GM19238 (cell line): ENCODE measurements at regions not wholly inside any gene's neighbourhood (a gene's known extent, or its start where the extent isn't known, plus 50 kb on each side); places are given as distances from the start of the nearest gene placed in this dataset.
"Not testable (repeated sequence)": the region's sequence is repeated elsewhere in the genome, so short reads cannot be mapped to it uniquely, and the experiment has no call there.

Experiments used
- DNase-seq: peaks from one replicate; pipeline ENCODE4 v3.0.0; 2011; ENCODE audit warnings: low spot score; ENCODE audit not compliant: insufficient read length

DNA sequence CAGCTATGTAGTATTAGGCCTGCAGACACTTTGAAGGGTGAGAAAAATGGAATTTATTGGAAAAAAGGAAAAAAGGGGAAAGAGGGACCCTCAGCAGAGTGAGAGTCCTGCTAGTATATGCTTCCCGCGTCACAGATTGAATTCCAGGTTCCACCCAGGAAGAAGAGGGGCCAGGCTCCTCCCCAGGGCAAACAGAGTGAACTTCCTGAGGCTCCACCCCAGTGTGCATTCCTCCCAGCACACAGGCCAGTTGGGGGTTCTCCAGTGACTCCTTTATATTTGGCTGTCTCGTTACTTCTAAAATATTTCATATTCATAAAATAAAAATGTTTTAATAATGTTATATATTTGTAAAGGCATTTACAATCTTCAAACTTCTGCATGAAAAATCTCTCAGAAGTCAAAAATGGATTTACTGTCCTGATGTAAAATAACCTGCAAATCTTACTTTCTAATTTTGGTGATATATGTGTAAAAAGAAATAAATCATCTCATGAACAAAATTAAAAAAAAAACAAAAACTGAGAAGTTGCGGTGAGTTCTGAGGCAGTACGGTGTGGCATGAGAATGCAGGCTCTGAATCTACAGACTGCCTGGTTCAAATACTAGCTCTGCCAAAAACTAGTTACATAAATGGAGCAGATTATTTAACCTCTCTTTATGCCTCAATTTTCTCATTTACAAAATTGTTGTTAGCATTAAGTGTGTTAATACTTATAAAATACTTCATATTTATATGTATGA is 175.8 kb upstream of the P2RY1 start:
- no peak for DNase-seq

DNA sequence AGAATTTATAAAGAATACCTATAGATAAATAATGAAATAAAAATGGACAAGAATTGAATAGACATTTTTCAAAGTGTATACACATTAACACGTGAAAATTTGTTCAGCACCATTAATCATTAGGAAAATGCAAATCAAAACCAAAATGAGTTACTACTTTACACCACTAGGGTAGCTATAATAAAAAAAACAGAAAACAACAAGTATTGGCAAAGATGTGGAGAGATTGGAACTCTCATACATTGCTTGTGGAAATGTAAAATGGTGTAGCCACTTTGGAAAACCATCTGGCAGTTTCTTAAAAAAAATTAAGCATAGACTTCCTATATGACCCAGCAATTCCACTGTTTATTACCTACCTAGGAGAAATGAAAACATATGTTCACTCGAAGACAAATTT is 172.8 kb upstream of the P2RY1 start:
- DNase-seq: no peak

DNA sequence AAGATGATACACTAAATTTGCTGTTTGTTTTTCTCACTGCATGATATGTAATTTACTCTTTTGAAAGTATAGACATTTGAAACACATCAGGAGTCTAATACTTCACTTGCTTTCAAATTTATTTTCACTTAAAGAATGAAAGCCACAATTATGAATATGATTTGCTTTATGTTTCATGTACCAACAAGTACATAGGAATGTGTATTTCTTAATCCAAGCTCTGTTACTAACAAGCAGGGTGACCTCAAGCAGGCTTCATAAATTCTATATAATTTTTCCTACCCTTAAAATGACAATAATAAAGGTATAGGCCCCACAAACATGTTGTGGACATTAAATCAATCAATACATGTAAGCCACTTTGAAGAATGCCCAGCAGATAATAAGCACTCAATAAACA is 170.2 kb upstream of the P2RY1 start:
- DNase-seq: no peak

DNA sequence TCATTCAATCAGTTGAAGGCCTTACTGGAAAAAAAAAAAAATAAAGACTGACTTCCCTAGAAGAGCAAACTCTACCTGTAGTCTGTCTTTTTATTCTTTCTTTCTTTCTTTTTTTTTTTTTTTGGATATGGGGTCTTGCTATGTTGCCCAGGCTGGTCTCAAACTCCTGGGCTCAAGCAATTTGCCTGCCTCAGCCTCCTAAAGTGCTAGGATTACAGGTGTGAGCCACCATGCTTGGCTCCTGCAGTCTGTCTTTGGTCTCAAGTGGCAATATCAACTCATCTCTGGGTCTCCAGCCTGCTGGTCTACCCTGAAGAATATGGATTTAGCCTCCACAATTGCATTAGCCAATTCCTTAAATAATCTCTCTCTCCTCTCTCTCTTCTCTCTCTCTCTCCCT is 167.7 kb upstream of the P2RY1 start:
- no peak for DNase-seq

DNA sequence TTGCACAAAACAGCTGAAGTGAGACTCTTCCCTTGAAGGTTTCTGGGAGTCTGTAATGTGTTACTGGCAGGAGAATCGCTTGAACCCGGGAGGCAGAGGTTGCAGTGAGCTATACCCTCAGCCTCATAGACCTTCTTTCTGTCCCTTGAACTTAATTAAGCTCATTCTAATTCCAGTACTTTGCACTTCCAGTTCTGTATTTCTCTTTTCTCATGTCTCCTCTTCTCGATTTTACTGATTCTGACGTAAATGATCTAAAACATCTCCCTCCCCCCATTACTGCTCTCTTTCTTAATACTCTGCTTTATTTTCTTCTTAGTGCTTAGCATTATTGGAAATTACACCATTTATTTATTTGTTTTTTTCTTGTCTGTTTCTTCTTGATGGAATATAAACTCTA is 165.4 kb upstream of the P2RY1 start:
- no peak for DNase-seq

DNA sequence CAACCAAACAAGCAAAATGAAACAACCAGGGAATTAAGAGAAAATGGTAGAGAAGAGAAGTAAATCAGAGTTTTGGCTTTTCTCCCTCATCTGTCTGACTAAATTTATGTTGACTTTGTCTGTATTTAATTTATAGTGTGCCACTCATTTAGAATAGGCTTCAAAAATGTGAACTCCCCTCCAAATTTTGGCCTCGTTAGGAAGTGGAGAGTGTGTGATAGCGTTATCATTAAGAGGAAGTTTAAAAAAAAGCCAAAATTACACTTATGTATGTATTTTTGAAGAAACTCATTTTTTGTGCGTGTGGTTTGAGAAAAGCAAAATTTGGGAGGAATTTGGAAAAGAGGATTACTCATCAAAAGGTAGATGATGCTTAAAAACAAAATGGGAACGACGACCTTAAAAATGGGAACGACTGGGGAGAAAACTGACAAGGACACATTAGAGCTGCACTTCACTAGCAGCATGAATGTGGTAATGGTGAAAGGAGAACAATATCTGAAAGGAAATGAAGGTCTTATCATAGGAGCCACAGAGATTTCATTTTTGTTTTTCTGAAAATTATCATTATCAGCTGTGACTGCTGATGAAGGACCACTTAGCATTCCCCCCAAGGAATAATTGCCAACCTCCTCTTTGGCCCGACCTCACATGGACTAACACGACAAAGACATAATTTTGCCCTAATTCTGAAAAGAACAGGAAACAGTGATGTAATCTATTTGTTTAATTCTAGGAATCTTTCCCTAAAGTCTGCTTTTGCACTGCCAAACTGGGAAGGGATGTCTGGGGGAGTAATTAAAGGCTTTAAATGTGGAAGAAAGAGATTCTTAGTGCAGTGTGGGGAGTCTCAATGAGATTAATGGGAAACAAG is 163.2 kb upstream of the P2RY1 start:
- no peak for DNase-seq

DNA sequence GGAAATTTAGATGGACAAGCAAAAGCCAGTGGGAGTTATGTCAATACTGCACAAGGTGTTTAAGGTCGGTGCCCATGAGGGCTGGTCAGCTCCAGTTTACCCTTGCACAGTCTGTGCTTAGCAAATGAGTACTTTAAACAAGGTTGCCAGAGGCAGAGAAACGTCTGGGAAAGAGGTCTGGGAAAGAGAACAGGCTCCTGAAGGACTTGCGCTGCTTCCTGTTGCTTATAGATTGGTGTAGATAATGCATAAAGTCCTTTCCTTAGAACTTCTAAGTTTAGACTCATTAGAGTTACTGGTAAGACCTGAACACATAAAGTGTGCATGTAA is 162.6 kb upstream of the P2RY1 start:
- DNase-seq: no peak

DNA sequence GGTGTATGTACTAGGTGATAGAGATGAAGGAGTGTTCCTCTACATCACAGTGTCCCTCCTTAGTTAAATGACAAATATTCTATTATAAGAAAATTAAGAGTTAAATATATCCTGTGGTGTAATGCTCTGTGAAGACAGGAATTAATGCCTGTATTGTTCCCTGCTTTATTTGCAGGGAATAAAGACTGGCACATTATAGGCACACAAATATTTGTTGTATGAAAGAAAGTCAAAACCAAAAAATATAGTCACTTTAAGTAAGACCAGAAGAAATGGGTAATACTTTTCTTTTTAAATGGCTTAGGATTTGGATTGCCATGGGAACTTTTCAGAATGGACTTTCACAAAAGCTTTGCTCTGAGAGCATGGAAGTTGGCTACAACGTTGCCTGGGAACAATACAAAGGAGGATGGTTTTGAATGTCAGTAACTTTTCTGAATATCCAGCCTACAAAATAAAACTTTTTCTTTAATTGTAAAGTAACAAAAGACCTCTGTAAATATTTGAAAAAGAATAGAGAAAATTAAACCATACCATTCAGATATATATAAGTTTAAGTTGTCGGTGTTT is 158.0 kb upstream of the P2RY1 start:
- no peak for DNase-seq

DNA sequence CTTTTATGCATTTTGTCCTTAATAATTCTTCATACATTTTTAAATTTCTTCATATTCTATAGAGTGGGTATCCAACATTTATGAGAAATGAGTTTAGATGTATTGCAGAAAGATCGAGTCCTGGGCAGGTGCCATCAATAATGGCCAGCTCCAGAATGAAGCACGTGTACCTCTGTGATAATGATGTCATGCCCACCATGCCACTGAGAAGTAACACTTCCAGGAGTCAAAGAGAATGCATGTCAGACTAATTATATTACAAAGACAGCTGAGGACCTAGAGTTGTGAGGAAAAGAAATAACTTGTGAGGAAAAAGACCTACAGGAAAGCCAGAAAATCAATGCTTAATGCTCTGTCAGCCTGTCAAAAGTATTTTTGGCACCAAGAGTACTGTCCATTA is 157.4 kb upstream of the P2RY1 start:
- no peak for DNase-seq

DNA sequence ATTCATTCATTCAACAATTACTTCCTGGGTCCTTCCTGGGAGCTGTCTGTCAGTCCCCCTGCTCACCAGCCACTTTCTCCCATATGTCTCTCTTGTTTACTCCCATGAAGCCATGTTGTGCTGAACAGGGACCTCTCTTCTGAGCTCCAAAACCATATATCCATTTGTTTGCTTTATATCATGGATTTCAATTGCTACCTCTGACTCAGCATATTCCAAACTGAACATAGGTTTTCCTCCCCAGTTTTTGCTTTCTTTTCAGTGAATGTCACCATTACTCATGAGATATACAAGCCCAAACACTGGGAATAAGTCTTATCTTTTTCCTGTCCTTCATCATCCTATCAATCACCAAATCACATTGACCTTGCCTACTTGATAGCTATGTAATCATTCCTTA is 152.5 kb upstream of the P2RY1 start:
- DNase-seq: no peak

DNA sequence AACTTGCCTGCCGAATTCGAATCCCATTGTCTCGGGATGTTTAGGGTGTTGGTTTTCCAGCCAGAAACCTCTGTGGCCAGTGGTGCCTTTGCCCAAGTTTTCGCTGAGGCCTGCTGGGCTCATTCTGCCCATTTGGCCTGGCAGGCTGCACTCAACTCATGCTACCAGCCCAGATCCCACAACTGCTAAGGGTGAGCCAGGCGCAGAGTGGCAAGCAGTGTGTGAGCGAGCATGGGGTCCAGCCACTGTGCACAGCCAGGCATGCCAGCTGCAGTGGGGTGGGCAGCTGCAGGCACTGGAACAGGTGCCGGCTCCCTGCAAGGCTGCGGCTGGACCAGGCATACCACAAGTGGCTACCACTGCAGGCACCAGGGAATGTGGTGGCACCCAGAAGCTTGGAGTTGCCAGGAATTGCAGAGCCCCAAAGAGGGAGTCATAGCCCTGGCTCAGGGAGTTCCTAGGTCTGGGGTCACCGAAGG is 151.4 kb upstream of the P2RY1 start:
- DNase-seq: no peak

DNA sequence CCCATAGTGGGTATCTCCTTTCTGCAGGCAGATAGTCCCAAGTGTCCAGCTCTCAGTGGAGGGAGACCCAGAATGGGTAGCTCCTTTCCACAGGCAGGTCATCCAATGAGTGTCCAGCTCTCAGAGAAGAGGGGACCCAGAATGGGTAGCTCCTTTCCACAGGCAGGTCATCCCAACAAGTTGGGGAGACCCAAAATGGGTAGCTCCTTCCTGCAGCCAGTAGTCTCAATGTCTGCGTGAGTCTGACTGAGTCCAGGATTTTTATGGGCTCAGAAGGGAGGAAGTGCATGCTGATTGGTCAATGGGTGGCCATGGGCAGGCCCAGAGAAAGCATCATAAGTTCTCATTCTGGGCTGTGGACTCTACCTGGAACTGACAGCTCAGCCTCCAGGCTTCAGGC is 150.7 kb upstream of the P2RY1 start:
- no peak for DNase-seq

DNA sequence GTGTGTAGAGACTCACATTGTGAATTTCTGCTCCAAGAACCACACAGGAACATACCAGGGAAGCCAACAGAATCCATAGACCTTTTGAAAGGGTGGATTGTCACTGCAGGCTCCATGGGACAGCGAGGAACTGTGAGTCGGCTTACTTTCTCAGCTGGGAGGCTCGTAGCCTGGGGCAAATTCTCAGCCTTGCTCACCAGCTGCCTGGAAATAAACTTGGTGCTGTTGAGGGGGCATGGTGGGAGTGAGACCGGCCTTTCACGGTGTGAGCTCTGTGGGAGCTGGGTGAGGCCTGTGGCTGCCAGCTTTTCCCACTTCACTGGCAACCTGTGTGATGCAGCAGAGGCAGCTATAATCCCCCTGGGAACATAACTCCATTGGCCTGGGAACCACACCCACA is 146.6 kb upstream of the P2RY1 start:
- DNase-seq: no peak

DNA sequence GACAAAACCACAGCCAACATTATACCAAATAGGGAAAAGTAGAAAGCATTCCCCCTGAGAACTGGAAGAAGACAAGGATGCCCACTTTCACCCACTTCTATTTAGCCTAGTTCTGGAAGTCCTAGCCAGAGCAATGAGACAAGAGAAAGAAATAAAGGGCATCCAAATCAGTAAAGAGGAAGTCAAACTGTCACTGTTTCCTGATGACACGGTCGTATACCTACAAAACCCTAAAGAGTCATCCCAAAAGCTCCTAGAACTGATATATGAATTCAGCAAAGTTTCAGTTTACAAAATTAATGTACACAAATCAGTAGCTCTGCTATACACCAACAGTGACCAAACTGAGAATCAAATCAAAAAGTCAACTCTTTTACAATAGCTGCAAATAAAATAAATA is 142.6 kb upstream of the P2RY1 start:
- not testable (repeated sequence) for DNase-seq

DNA sequence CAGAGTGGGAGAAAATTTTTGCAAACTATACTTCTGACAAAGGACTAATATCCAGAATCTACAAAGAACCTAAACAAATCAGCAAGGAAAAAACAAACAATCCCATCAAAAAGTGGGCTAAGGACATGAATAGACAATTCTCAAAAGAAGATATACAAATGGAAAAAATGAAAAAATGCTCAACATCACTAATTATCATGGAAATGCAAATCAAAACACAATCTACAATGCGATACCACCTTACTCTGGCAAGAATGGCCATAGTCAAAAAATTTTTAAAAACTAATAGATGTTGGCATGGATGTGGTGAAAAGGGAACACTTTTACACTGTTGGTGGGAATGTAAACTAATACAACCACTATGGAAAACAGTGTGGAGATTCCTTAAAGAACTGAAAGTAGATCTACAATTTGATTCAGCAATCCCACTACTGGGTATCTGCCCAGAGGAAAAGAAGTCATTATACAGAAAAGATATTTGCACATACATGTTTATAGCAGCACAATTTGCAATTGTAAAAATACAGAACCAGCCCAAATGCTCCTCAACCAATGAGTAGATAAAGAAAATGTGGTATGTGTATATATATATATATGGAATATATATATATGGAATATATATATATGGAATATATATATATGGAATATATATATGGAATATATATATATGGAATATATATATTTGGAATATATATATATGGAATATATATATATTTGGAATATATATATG is 141.2 kb upstream of the P2RY1 start:
- DNase-seq: not testable (repeated sequence)

DNA sequence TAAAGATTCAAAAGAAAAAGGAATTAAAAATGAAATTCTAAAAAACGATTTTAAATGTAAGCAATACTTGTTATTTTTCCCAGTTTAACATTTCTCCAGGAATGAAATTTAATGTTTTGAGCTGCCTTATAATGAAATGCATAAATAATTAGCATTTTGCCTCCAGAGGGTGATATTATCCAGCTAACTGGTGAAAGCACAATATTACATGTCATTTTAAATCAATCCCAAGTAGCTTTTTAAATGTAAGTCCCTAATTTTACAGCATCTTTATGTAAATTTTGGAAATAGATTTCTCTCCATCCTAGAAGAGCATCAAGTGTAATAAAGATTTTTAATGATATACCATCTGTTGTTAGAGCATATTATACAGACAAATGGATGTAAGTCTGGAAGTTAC is 139.1 kb upstream of the P2RY1 start:
- DNase-seq: no peak

DNA sequence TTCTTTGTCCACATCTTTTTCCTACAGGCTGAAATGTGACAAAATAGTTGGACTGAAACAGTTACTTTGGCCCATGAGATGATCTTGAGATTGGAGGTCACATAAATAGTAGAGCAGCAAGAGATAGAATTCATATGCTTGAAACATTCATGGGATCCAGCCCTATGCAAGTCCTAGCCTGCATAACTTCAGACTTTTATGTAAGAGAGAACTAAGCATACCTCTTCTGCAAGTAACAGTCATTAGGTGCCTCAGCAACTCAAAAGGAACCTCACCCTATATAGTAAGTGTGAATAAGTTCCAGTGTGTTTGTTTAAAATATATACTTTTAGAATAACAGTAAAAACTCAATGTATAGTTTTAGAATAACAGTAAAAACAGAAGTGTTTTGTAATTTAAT is 138.0 kb upstream of the P2RY1 start:
- no peak for DNase-seq

DNA sequence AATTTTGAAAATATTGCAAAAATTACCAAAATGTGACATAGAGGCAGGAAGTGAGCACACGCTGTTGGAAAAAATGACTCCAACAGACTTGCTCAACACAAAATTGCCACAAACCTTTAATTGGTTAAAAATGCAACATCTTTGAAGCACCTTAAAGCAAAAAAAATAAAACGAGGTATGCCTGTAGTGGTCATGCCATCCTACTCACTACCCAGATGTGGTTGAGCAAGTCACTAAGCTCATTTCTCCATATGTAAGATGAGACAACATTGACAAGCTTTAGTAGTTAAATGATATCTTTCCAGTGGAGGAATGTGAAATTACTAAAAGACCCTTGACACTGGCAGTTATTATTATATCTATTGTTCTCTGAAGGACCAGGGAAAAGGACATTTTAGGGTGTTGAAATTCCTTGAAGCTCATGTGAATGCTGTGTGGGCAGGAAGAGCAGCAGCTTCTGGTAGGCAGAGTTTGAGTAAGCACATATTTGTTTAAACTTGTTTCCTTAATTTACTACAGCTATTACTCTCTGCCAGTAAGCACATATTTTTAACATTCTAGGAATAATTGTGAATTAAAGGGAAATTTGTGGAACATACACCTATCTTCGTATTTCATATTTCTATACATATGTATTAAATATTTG is 131.6 kb upstream of the P2RY1 start:
- DNase-seq: no peak

DNA sequence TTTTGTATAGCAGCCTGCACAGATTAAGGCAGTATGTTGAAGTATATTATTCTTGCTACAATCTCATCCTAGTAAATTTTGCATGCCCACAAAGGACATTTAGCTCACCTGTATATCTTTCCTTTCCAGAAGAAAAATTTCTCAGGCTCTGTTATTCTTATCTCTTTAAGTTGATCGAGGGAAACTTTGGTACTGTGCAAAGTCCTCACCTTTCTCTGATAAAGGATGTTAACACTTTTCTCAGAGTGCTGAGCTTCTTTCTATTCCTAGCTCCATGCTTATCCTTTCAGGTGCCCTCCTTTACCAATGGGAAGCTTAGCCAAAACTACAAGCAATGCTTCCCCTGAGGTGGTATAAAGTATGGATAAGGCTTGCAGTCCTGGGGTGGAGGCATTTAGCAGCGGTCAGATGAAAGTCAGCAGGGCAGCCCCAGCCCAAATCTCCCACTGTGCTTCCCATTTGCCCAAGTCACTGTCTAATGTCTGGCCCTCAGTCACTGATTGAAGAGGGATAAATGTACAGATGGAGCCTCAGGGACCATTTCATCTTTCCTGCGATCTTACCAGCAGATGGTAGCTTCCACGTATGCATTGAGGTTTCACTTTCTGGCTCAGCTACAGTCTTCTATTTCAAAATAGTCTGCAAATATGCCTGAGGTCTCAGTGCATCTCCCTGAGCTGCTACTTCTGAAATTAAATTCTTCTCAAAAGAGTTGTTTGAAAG is 127.8 kb upstream of the P2RY1 start:
- no peak for DNase-seq

DNA sequence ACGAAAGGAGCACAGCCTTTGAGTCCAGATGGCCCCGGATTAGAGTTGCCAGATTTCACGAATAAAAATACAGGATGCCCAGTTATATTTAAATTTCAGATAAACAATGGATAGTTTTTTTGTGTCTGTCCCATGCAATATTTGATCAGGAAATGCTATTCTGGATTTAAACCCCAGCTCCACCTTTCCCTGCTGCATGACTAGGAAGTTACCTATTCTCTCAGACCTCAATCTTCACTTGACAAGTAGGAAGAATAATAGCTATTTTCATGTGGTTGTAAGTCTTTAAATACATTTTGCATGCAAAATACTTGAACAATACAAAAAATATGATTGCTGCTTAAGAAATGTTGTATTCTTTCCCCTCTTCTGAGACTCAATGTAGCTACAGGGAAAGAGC is 125.3 kb upstream of the P2RY1 start:
- DNase-seq: no peak

DNA sequence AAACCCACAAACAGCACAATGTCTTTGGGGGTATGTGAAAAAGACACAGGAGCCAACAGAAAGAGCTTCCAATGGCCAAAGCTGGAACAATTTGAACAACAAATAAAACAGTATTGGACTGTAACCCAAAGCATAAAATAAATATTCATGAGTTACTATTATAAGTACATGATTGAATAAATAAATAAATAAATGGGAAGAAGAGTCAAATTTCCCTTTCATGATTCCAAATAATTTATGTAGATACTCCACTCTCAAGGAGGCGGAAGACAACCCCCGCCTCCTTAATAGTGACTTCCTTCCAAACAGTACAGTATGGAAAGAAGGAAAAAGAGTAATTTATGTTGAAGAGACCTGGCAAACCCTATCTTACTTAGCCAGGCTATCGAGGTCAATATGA is 124.4 kb upstream of the P2RY1 start:
- no peak for DNase-seq
